Smooth muscle cell (in vitro differentiated cells): ENCODE measurements at regions not wholly inside any gene's neighbourhood (a gene's known extent, or its start where the extent isn't known, plus 50 kb on each side); places are given as distances from the start of the nearest gene placed in this dataset.

Experiments used
- DNase-seq: peaks from one replicate; lab custom pipeline; 2025; ENCODE audit not compliant: unreplicated experiment; lab: John Stamatoyannopoulos, UW
- H2AFZ ChIP-seq: fragments of 200-600 bp; sonication (generic); 2 replicates; pipeline ENCODE4 v1.6.0; 2016; ENCODE audit warnings: antibody characterized with exemption, low read depth, mild to moderate bottlenecking
- H3F3A ChIP-seq: fragments of 200-600 bp; sonication (generic); 2 replicates; pipeline ENCODE4 v1.6.0; 2017; ENCODE audit warnings: antibody characterized with exemption, low read depth
- H3K27ac ChIP-seq: fragments of 200-600 bp; sonication (generic); 2 replicates; pipeline ENCODE4 v1.5.1; 2016; ENCODE audit warnings: low read depth, mild to moderate bottlenecking
- H3K27me3 ChIP-seq: fragments of 200-600 bp; sonication (generic); 2 replicates; pipeline ENCODE4 v1.6.1; 2016; ENCODE audit warnings: low read depth, mild to moderate bottlenecking
- H3K36me3 ChIP-seq: fragments of 200-600 bp; sonication (generic); 2 replicates; pipeline ENCODE4 v1.5.1; 2016; ENCODE audit warnings: low read depth
- H3K4me1 ChIP-seq: fragments of 200-600 bp; sonication (generic); 2 replicates; pipeline ENCODE4 v1.5.1; 2016; ENCODE audit warnings: low read depth
- H3K4me2 ChIP-seq: fragments of 200-600 bp; sonication (generic); 2 replicates; pipeline ENCODE4 v1.6.0; 2016; ENCODE audit warnings: mild to moderate bottlenecking
- H3K4me3 ChIP-seq: fragments of 200-600 bp; sonication (generic); 2 replicates; pipeline ENCODE4 v1.5.1; 2016; ENCODE audit warnings: mild to moderate bottlenecking
- H3K79me2 ChIP-seq: fragments of 200-600 bp; sonication (generic); 2 replicates; pipeline ENCODE4 v1.6.0; 2016; ENCODE audit warnings: low read depth, mild to moderate bottlenecking
- H3K9ac ChIP-seq: fragments of 200-600 bp; sonication (generic); 2 replicates; pipeline ENCODE4 v1.6.0; 2016; ENCODE audit warnings: low read depth
- H3K9me3 ChIP-seq: fragments of 200-600 bp; sonication (generic); replicated peaks from 2 replicates; pipeline ENCODE4 v1.5.1; 2016; ENCODE audit warnings: low read depth
- H4K20me1 ChIP-seq: fragments of 200-600 bp; sonication (generic); 2 replicates; pipeline ENCODE4 v1.6.0; 2016; ENCODE audit warnings: low read depth
- WGBS: methylation state at CpG from one replicate; pipeline ENCODE4 v1.1.7; 2016; ENCODE audit warnings: low lambda C conversion rate; 5-methylcytosine and 5-hydroxymethylcytosine counted together
- TF ChIP-seq, protein P1 (sequence below): fragments of 200-600 bp; sonication (generic); IDR thresholded peaks from 2 replicates; pipeline ENCODE4 v1.5.1; 2017; ENCODE audit warnings: borderline replicate concordance, mild to moderate bottlenecking, antibody characterized with exemption; ENCODE audit not compliant: insufficient read depth, poor library complexity, severe bottlenecking

DNA sequence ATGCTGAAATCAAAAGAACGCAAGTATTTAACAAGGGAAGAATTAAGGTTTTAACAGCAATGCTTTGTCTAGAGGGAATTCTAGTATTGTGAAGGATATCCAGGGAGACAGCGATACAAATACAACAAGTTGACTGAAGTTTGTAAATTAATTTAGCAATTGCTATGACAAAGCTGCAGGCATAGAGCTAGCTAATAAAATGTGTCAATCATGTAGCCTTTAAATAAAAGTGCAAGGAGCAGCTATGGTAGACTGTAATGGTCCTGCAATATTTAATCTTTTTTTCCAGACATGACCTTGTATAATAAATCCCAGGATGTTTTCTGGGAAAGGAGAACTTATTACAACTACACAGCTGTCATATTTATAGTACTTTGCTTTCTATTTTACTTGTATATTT is 779.3 kb downstream of the SLITRK5 start:
- H3K9me3 ChIP-seq: no peaks in the 10 kb centered on the region
- TF ChIP-seq, protein P1, sequence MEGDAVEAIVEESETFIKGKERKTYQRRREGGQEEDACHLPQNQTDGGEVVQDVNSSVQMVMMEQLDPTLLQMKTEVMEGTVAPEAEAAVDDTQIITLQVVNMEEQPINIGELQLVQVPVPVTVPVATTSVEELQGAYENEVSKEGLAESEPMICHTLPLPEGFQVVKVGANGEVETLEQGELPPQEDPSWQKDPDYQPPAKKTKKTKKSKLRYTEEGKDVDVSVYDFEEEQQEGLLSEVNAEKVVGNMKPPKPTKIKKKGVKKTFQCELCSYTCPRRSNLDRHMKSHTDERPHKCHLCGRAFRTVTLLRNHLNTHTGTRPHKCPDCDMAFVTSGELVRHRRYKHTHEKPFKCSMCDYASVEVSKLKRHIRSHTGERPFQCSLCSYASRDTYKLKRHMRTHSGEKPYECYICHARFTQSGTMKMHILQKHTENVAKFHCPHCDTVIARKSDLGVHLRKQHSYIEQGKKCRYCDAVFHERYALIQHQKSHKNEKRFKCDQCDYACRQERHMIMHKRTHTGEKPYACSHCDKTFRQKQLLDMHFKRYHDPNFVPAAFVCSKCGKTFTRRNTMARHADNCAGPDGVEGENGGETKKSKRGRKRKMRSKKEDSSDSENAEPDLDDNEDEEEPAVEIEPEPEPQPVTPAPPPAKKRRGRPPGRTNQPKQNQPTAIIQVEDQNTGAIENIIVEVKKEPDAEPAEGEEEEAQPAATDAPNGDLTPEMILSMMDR: no peak
- no peak overlapping the region for H3K27ac ChIP-seq
- H3F3A ChIP-seq: no peaks in the 10 kb centered on the region
- DNase-seq: no peak
- 99% methylated on average over 2 of the region's 2 CpGs for WGBS
- H3K9ac ChIP-seq: no peak overlapping the region
- H3K79me2 ChIP-seq: no peaks in the 10 kb centered on the region
- no peaks in the 10 kb centered on the region for H3K36me3 ChIP-seq
- no peaks in the 10 kb centered on the region for H3K4me1 ChIP-seq
- no peak overlapping the region for H3K4me3 ChIP-seq
- H3K4me2 ChIP-seq: no peak overlapping the region
- no peak overlapping the region for H2AFZ ChIP-seq
- no peaks in the 10 kb centered on the region for H3K27me3 ChIP-seq
- H4K20me1 ChIP-seq: no peaks in the 10 kb centered on the region

- Histone ChIP-seq H3K27me3 (no peaks in the 10 kb centered on the region), H3K4me3 (no peak overlapping the region), H3K9ac (no peak overlapping the region), H3K9me3 (no peaks in the 10 kb centered on the region), H3K79me2 (no peaks in the 10 kb centered on the region), H3K4me2 (no peak overlapping the region), H3F3A (no peaks in the 10 kb centered on the region), H3K4me1 (no peaks in the 10 kb centered on the region), H4K20me1 (no peaks in the 10 kb centered on the region), H3K27ac (no peak overlapping the region), H3K36me3 (no peaks in the 10 kb centered on the region), H2AFZ (no peak overlapping the region)
- 41% methylated on average over 3 of the region's 3 CpGs for WGBS
- TF ChIP-seq, protein P1: no peak
- no peak for DNase-seq
Observed at GRCh38 chr13:88456151-88456550, 785.0 kb downstream of the SLITRK5 start.

DNA sequence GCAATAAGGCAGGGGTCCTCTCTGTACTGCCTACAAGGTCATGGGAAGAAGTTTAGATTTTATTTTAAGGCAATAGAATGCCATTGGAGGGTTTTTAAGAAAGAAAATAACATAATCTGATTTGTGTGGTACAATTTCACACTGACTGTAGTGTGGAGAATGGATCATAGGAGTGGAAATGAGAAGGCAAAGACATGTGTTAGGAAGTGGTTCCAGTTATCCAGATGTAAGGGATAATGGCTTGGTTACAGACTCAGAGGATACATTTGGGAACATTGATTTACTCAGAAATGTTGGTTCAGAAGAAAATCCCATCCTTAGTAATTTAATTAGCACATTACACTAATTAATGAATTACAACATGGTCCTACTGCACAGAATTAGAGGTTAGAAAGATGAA is 788.2 kb downstream of the SLITRK5 start:
- H3K4me1 ChIP-seq: no peaks in the 10 kb centered on the region
- DNase-seq: no peak
- H4K20me1 ChIP-seq: no peaks in the 10 kb centered on the region
- H2AFZ ChIP-seq: no peak overlapping the region
- H3K4me3 ChIP-seq: no peak overlapping the region
- H3K9ac ChIP-seq: no peak overlapping the region
- no peaks in the 10 kb centered on the region for H3K79me2 ChIP-seq
- no peak overlapping the region for H3K4me2 ChIP-seq
- no peaks in the 10 kb centered on the region for H3F3A ChIP-seq
- H3K9me3 ChIP-seq: no peaks in the 10 kb centered on the region
- TF ChIP-seq, protein P1: no peak
- no peak overlapping the region for H3K27ac ChIP-seq
- H3K36me3 ChIP-seq: no peaks in the 10 kb centered on the region
- H3K27me3 ChIP-seq: no peaks in the 10 kb centered on the region

GRCh38 chr13:88461272-88462009 is 790.3 kb downstream of the SLITRK5 start:
- Histone ChIP-seq H3K4me3 (no peak overlapping the region), H3K27me3 (no peaks in the 10 kb centered on the region), H4K20me1 (no peaks in the 10 kb centered on the region), H3F3A (no peaks in the 10 kb centered on the region), H3K4me1 (no peaks in the 10 kb centered on the region), H3K79me2 (no peaks in the 10 kb centered on the region), H3K9me3 (no peaks in the 10 kb centered on the region), H3K27ac (no peak overlapping the region), H3K4me2 (no peak overlapping the region), H2AFZ (no peak overlapping the region), H3K9ac (no peak overlapping the region), H3K36me3 (no peaks in the 10 kb centered on the region)
- TF ChIP-seq, protein P1: no peak
- no peak for DNase-seq
- WGBS: 82% methylated on average over 3 of the region's 3 CpGs
